ENCODE measurements at regions not wholly inside any gene's neighbourhood (a gene's known extent, or its start where the extent isn't known, plus 50 kb on each side); places are given as distances from the start of the nearest gene placed in this dataset.
"Not testable (repeated sequence)": the region's sequence is repeated elsewhere in the genome, so short reads cannot be mapped to it uniquely, and the experiment has no call there.

DNA sequence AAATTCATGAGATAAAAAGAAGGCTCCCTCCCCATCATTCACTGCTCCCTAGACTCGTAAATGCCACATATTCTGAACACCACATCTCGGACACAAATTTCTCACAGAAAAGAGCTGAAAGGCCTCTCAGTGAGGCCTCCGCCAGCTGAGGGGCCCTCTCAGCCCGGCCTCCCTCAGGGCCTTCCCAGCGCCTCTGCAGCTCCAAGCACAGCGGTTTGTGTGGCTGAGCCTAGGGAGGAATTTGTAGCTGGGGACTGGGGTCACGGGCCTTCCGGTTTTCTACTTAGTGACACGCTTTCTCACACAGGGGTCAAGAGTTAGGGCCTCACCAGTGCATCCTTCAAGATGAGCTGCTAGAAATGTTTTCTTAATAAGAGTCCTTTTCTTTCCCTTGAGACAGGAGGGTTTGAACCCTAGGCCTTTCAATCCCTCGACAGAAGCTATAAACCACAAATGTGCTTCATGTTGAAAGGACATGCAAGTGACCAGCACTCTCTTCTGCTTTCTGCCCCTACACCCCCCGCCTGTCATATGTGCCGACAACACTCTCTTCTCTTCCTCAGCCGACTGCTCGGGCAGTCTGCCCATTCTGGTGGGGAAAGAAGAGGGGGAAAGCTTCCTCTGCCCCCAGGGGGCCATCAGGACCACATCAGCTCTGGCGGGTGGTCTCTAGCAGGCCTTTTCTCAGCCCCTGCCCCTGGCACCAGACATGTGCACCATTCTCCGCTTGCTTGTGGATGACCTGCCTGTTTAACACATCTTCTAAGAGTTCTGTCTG lies 104.9 kb downstream of the CHIC2 start:
- no peak for DNase-seq (ENCODE audit: low read depth in 4 of 4, low spot score in 3 of 4)

DNA sequence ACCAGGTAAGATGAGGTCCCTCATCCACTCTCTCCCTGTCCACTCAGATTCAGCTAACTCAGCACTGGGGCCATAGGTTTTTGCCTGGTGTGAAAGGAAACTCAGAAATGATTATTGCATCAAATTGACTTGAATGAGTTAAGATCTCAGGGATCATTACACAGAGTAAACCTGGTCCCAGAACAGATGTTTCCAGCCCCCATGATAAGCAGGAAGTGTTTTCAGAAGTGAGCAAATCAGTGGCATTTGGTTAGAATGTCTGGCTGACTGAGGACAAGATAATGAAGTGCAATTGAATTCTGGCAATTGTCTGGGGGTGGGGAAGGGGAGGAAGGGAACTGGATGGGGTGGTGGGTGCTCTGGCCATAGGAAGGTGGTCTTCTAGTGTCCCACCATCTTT lies 108.0 kb downstream of the CHIC2 start:
- no peak for DNase-seq (ENCODE audit: low read depth in 4 of 4, low spot score in 3 of 4)

DNA sequence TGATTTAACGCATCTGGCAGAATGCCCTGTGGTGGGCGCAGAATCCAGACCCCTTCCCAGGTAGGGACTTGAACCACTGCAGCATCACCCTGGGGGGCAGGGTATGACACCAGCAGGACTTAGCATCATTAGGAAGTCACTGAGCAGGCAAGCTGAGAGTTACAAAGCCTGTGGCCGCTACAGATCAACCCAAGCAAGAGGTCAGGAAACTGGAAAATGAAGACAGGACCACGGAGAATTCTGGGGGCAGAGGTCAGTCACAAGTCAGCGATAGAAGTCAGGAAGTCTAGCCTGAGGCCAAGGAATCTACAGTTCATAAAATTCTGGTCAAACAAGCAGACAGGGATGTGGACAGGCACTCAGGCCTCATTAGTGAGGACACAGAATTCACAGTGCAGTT lies 108.4 kb downstream of the CHIC2 start:
- no peak for DNase-seq (ENCODE audit: low read depth in 4 of 4, low spot score in 3 of 4)

DNA sequence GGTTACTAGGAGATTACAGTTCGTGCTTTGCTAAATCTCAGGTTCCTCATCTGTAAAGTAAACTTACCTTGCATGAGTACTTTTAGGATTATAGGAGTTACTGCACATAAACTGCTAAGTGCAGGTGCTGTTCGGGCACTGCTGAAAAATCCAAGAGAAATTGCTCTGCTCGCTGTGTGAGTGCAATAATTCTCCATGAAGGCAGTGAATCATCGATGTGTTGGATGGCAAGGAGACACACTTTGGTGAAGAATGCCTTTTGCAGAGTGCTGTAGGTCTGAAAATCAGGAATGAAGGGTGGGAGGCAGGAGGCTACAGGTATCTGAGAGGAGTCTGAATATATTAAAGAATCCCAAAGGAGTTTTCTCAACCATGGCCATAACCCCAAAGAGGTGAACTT lies 113.0 kb downstream of the CHIC2 start:
- DNase-seq (ENCODE audit: low read depth in 4 of 4, low spot score in 3 of 4): no peak

DNA sequence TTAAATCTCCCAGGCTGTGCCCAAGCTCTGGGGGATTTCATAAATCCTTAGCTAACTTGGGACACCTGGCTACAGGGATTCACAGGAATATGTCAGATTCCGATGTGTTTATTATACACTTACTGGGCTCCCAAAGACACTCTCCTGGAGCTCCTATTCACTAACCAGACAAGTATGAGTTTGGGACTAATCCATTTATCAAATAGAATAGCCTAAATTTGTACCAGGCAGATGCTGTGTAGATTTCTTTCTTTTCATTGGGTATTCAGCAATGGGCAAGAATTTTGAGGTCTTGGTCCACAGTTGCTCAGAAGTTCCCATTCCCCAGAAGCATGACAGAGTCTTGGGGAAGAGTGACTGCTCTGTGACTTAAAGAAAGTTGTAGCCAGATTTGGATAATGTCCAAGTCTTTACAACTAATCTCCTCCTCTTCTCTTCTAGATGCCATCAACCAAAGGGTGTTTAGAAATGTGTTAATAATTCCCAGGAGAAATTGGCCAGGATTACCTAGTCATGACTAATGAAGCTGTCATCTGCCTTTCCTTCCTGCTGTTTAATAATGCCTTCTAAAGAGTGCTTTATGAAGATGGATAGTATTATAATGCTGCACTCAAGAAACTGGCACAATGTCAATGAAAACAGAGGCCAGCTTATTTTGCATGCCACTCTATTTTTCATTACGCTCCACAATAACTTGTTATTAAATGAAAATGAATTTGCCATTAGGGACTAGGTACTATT lies 120.9 kb downstream of the CHIC2 start:
- DNase-seq (ENCODE audit: low read depth in 4 of 4, low spot score in 3 of 4): no peak

DNA sequence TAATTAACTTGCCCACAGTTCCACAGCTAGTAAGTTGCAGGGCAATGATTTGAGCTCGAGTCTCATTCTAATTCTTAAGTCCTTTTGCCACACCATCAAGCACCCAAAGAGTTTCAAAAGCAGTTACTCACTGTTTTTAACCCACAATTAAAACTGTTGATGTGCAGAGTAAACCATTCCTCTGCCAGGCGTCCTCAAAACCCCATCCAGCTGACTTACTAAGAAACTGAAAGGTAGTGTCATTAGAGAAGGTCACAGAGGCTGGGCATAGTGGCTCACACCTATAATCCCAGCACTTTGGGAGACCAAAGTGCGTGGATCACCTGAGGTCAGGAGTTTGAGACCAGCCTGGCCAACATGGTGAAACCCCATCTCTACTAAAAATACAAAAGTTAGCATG lies 121.7 kb downstream of the CHIC2 start:
- DNase-seq (ENCODE audit: low read depth in 4 of 4, low spot score in 3 of 4): no peak

DNA sequence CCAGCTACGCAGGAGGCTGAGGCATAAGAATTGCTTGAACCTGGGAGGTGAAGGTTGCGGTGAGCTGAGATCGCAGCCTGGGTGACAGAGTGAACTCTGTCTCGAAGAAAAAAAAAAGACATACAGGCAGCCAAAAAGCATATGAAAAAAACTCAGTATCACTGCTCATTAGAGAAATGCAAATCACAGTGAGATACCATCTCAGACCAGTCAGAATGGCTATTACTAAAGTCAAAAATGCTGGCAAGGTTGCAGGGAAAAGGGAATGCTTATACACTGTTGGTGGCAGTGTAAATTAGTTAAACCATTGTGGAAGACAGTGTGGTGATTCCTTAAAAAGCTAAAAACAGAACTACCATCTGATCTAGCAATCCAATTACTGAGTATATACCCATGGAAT lies 123.1 kb downstream of the CHIC2 start:
- no peak for DNase-seq (ENCODE audit: low read depth in 4 of 4, low spot score in 3 of 4)

DNA sequence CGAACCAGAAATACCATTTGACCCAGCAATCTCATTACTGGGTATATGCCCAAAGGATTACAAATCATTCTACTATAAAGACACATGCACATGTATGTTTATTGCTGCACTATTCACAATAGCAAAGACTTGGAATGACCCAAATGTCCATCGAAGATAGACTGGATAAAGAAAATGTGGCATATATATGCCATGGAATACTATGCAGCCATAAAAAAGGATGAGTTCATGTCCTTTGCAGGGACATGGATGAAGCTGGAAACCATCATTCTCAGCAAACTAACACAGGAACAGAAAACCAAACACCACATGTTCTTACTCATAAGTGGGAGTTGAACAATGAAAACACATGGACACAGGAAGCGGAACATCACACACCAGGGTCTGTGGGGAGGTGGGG lies 124.5 kb downstream of the CHIC2 start:
- DNase-seq (ENCODE audit: low read depth in 4 of 4, low spot score in 3 of 4): not testable (repeated sequence)

DNA sequence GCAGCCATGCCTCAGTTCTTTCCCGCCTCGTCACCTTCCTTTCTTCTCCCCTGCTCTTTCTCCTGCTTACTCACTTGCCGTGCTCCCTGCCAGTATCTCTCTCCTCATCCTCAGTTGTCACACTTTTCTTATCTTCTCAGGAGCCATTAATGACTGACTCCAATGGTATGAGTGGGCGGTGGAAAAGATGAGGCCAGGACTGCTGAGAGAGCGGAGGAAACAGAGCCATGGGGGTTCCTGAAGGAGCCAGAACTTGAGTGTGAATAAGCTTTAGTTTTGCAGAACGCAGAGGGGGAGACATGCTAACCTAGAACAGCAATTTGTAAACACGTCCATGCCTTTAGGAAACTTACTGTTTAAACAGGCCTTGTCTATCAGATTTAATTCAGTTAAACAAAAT lies 126.5 kb downstream of the CHIC2 start:
- DNase-seq (ENCODE audit: low read depth in 4 of 4, low spot score in 3 of 4): no peak

DNA sequence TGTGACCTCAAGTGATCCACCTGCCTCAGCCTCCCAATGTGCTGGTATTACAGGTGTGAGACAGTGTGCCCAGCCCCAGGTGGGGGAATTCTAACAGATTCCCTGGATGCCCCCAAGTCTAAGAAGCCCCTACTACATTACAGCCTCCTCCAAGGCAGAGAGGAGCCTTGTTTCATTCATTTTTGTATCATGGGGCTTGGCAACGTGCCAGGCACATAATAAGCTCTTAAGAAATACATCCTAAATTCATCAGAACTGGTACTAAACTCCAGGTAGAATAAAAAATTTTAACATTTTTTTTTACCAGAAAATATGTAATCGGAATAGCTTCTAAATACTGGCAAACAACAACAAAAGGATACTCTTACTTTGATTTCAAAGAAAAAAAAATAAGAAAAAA lies 127.1 kb downstream of the CHIC2 start:
- no peak for DNase-seq (ENCODE audit: low read depth in 4 of 4, low spot score in 3 of 4)

DNA sequence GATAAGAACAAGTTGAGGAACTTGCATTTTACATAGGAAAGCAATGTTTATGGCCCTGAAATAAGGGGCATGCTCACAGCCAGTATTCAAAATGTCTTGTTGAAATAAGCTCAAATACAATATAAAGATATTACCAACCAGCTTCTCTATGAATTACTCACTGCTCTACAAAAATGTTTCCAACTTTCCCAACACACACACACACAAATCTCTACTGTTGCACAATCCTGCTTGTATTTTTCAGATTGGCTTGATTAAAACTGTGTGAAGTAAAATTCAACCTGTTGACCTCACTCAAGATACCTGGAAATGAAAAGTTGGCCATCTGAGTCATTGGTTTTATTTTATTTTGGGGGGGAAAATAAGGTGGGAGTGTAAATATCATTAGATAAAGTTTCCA lies 128.6 kb downstream of the CHIC2 start:
- no peak for DNase-seq (ENCODE audit: low read depth in 4 of 4, low spot score in 3 of 4)

DNA sequence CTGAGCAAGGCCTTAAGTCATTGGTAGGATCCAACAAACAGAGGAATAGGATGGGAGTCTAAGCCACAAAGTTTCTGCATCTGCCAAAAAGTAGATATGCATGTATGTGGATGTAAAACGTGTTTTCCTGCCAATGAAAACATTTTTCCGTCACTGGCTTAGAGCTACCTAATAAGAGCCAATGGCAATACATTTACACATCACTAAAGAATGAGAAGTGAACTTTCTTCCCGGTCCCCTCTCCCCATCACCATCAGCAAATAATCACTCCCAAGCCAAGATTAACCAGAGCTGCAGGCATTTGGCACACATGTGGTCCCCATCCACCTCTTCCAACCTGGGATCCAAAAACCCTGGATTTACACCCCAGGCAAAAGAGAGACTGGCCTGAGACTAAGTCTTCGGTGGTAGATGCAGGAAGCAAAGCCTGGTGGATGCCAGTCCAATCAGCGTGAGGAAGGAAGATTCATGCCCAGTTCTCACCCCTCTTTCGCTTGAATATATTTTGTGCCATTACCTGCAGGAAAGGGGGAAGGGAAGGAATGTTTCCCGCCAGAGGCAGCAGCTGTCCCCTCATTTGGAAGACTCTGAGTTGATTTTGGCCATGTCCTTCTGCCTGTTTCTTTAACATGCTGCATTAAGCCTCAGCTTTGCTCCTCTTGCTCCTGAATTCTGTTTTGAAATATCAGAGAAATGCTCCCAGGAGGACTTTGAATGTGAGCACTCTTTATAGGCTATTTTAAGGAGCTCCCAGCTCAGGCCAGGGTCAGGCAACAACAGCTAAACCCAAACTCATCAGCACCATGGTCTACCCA lies 131.4 kb downstream of the CHIC2 start:
- DNase-seq (ENCODE audit: low read depth in 4 of 4, low spot score in 3 of 4): no peak

DNA sequence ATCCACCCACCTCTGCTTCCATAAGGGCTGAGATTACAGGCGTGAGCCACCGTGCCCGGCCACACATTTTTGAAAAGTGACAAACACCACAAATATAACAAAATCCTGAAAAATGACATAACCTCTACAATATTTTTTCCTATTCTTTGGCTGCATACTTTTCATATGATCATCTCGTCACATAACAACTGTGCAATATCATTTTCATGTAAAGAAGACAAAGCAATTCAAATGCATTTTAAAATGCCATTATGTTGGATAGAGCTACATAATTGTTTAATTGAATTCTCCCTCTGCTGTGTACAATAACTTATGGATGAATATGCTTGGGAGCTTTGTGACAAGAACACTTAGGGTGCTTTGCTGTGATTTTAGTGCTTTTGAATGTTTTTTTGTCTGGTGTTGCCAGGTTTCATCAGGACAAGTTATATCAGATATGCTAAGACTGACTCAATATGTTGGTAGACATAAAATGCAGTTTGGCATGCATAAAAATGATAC lies 132.9 kb downstream of the CHIC2 start:
- DNase-seq (ENCODE audit: low read depth in 4 of 4, low spot score in 3 of 4): no peak

DNA sequence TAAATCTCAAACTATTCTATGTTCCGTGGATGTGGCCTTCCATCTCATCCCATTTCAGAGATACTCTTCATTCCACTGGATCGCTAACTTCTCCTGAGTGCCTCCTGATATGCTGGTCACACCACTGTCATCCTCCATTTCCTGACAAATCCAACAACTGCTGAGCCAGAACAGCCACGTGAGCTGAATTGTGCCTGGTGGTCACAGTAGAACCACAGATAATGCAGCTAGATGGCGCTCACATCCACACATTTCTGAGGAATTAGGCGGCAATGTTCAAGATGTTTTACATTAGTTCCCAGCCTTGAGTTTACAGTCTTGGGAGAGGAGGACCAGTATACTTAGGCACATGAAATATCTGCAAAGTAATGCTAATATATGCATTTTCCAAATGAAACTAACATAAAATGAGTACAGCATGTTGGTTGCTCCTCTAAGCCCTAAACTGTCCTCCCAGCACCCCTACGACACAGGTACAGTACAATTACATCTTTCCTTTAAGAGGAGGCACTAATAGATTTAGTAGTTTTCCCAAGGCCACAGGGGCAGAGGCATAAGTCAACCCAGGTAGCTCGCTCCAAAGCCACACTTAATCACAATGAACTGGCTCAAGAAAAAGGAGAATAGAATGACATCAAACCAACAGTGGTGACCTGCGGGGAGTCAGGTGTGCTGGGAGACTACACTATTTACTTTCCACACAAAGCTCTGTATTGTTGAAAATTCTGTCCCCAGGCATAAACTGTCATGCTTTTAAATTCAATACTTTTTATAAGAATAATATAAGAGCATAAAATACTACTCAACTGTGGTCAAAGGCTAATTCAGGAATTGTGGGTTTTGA lies 134.2 kb downstream of the CHIC2 start:
- DNase-seq (ENCODE audit: low read depth in 4 of 4, low spot score in 3 of 4): peak; percentile 65 to 74 (median 70)

DNA sequence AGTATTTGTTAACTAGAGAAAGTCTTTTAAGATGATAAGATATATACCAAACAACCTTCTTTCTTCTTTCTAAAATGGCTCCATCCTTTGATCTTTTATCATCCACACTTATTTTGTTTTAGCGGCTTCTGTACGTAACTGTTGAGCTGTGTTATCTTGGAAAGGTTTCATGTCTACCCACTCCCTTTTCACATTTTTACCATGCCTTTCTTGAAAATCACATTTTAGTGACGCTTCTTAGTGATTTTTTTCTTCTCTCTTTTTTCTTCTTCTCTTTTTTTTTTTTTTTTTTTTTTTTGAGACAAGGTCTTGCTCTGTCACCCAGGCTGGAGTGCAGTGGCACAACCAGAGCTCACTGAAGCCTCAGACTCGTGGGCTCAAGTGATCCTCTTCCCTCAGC lies 135.1 kb downstream of the CHIC2 start:
- DNase-seq (ENCODE audit: low read depth in 4 of 4, low spot score in 3 of 4): no peak

DNA sequence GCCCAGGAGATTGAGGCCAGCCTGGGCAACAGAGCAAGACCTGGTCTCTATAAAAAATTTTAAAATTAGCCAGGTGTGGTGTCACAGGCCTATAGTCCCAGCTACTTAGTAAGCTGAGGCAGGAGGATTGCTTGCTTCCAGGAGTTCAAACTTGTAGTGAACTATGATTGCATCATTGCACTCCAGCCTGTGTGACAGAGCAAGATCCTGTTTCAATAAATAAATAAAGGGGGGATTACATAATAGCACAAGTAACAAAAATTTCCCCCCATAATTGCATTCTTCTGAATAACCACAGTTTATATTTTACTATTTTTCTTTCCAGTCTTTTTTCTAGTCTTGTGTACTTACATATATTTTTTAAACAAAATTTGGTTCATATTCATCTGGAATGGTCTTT lies 135.6 kb downstream of the CHIC2 start:
- DNase-seq (ENCODE audit: low read depth in 4 of 4, low spot score in 3 of 4): no peak

DNA sequence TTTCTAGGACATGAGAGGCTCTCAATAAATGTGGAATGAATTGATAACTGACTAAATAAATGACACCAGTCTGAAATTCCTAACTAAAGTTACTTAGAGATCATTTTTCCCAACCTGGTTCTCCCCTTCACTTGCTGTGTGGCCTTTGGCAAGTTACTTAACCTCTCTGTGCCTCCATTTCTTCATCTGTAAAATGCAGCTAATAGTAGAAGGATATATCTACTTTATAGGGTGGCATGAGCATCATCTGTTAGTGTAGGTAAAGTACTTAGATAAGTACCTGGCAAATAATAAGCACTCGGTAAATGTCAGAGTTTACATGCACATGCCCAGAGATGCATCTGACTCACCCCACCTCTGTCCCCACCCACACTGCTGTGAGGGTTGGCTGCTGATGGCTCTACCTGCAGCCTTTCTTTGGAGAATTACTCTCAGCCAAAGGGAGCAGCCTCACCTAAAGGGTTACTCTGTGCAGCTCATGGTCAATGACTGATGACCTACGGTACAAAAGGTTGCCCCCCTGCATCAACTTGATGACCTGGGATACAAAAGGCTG lies 139.3 kb downstream of the CHIC2 start:
- DNase-seq (ENCODE audit: low read depth in 4 of 4, low spot score in 3 of 4): no peak

DNA sequence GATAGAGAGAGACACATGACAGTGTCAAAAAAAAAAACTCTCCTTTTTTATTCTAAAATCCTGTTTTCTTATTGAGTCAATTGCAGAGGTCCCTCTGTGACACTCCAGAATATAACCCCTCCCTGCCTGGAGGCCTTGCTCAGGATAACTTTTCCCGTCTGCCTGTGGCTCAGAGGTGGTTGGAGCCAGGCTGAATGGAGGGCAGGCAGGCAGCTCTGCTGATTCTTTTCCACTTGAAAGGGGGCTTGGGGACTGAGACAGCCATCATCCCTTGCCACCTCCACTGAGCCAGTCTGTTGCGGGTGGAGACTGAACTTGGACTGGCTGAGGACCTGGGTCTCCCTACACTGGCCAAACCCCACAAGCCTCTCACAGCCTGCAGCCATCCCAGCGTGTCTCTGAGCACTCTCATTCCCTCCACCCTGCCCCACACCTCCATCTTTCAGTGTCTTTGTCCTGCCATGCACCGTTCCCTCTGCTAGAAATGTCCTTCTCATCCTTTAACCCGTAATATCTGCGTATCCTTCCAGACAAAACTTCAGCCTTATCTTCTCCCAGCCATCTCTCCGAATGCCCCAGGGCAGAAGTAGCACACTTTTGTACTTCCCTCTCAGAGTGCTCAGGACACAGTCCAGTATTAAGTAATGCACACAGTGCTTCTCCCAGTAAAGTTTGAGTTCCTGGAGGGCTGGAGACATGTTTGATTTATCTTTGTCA lies 139.9 kb downstream of the CHIC2 start:
- DNase-seq (ENCODE audit: low read depth in 4 of 4, low spot score in 3 of 4): no peak

DNA sequence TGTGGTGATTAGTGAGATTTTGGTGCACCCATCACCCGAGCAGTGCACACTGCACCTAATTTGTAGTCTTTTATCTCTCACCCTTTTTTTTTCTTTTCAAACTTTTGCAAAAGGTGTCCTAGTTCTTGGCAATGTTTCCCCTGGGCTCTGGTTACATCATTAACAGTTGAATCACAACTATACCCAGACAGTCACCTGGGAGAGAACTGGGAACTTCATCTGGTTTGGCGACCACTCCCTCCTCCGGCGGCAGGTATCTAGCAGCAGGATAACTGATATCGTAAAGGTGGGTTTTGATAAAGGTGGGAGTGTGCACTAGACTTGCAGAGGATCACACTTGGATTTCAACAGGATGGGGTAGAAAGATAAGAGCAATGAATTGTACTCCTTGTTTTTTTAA lies 140.5 kb downstream of the CHIC2 start:
- DNase-seq (ENCODE audit: low read depth in 4 of 4, low spot score in 3 of 4): no peak

Data from left renal pelvis (tissue), 4 donors.